Spleen (tissue), 11 donors: ENCODE measurements at regions not wholly inside any gene's neighbourhood (a gene's known extent, or its start where the extent isn't known, plus 50 kb on each side); places are given as distances from the start of the nearest gene placed in this dataset.
A peak's percentile ranks its signal among the peaks of the same experiment; 100 is the strongest.

Experiments used
- DNase-seq: peaks from one replicate; pipeline ENCODE4 v3.0.0-alpha.2; 2020
- H3K27ac ChIP-seq, 8 donors: fragments of 200-600 bp; sonication (generic) in 7 of 8; 1 replicate in 4 of 8; 2 replicates in 4 of 8; pipeline versions ENCODE4 v1.5.0 to v1.8.0; 2016 to 2021; ENCODE audit warnings: inconsistent platforms in 4 of 8, mild to moderate bottlenecking in 4 of 8, moderate library complexity in 1 of 8
- H3K27me3 ChIP-seq, 7 donors: fragments of 200-600 bp; sonication (generic) in 6 of 7; replicated peaks in 1 of 7; 1 replicate in 4 of 7; 2 replicates in 3 of 7; pipeline versions ENCODE4 v1.5.0 to v1.8.0; 2016 to 2021; ENCODE audit warnings: inconsistent platforms in 3 of 7, mild to moderate bottlenecking in 1 of 7
- H3K36me3 ChIP-seq, 6 donors: fragments of 200-600 bp; sonication (generic) in 5 of 6; 1 replicate in 4 of 6; 2 replicates in 2 of 6; pipeline versions ENCODE4 v1.5.0 to v1.8.0; 2016 to 2021; ENCODE audit warnings: inconsistent platforms in 2 of 6
- H3K4me1 ChIP-seq, 6 donors: fragments of 200-600 bp; sonication (generic) in 5 of 6; 1 replicate in 3 of 6; 2 replicates in 3 of 6; pipeline versions ENCODE4 v1.5.0 to v1.8.0; 2016 to 2021; ENCODE audit warnings: inconsistent platforms in 3 of 6
- H3K4me3 ChIP-seq, 8 donors: fragments of 200-600 bp; sonication (generic) in 7 of 8; 1 replicate in 4 of 8; 2 replicates in 4 of 8; pipeline versions ENCODE4 v1.5.0 to v1.8.0; 2016 to 2021; ENCODE audit warnings: inconsistent platforms in 4 of 8, mild to moderate bottlenecking in 4 of 8, moderate library complexity in 2 of 8
- H3K9me3 ChIP-seq, 8 donors: fragments of 200-600 bp; sonication (generic) in 7 of 8; 1 replicate in 4 of 8; 2 replicates in 4 of 8; pipeline versions ENCODE4 v1.5.0 to v1.8.0; 2016 to 2021; ENCODE audit warnings: inconsistent platforms in 4 of 8
- POLR2A ChIP-seq, 3 donors: fragments of 450-650 bp; IDR thresholded peaks; one replicate each; pipeline ENCODE4 v1.5.1; 2017; ENCODE audit warnings: antibody characterized with exemption in 3 of 3, mild to moderate bottlenecking in 1 of 3
- POLR2AphosphoS5 ChIP-seq, 3 donors: sonication (generic); formaldehyde crosslinking; IDR thresholded peaks; one replicate each; pipeline ENCODE4 v1.5.1; 2017; ENCODE audit warnings: antibody characterized with exemption in 3 of 3
- WGBS, 5 donors: extraction: QIAGEN DNeasy Blood & Tissue Kit in 3 of 5; methylation state at CpG; one replicate each; pipeline versions ENCODE4 v1.1.5 to v1.1.7; 2013 to 2018; 5-methylcytosine and 5-hydroxymethylcytosine counted together
- intact Hi-C: fragments of 100-400 bp; cut with DNase I; formaldehyde crosslinking; loops from one replicate; pipeline ENCODE4 v1.15.0; 2023; ENCODE audit warnings: low total_unique reads
- TF ChIP-seq, protein P1 (sequence below), 11 experiments: fragments of 200-600 bp in 7 of 11; fragments of 450-650 bp in 4 of 11; sonication (generic) in 4 of 11; IDR thresholded peaks in 8 of 11; conservative IDR thresholded peaks in 3 of 11; 1 replicate in 7 of 11; 2 replicates in 4 of 11; pipeline versions ENCODE4 v1.4.0 to v1.8.0; 2016 to 2021; ENCODE audit warnings: antibody characterized with exemption in 11 of 11, inconsistent platforms in 4 of 11, mild to moderate bottlenecking in 1 of 11
- donor health status: healthy with polysubstance abuse.
- donor health status: DM: no; HTN: no; CAD: no; lungs with moderate emphysema.
- donor health status: DM: no; HTN: no; CAD: no.
- donor health status: Bipolar disorder and iron deficiency.
- donor health status: healthy.
- donor health status: DM: no; HTN: no; CAD: no.
- donor health status: DM: yes; HTN: yes; CAD: no.

- WGBS, 5 donors, result 84 to 96% (median 84%) methylated on average over 3 to 5 of the region's 5 CpGs
- Histone ChIP-seq H3K27me3 (peaks cover 0 to 4% (median 0%) of the 10 kb centered on the region in 7 donors), H3K4me1 (peaks cover 0 to 6% (median 0%) of the 10 kb centered on the region in 6 donors), H3K4me3 (no peak overlapping the region), H3K36me3 (no peaks in the 10 kb centered on the region), H3K9me3 (no peaks in the 10 kb centered on the region), H3K27ac (no peak overlapping the region)
- DNase-seq, result no peak
- intact Hi-C loops, result no loop called here
- TF ChIP-seq POLR2AphosphoS5 (IDR thresholded peaks at IDR 0.05) (no peak), POLR2A (IDR thresholded peaks at IDR 0.05) (no peak)
- TF ChIP-seq, protein P1, sequence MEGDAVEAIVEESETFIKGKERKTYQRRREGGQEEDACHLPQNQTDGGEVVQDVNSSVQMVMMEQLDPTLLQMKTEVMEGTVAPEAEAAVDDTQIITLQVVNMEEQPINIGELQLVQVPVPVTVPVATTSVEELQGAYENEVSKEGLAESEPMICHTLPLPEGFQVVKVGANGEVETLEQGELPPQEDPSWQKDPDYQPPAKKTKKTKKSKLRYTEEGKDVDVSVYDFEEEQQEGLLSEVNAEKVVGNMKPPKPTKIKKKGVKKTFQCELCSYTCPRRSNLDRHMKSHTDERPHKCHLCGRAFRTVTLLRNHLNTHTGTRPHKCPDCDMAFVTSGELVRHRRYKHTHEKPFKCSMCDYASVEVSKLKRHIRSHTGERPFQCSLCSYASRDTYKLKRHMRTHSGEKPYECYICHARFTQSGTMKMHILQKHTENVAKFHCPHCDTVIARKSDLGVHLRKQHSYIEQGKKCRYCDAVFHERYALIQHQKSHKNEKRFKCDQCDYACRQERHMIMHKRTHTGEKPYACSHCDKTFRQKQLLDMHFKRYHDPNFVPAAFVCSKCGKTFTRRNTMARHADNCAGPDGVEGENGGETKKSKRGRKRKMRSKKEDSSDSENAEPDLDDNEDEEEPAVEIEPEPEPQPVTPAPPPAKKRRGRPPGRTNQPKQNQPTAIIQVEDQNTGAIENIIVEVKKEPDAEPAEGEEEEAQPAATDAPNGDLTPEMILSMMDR (IDR thresholded peaks at IDR 0.05 in 8 of 11, conservative IDR thresholded peaks at IDR 0.05 in 3 of 11), result no peak
Observed at GRCh38 chr5:135117590-135117989, 83.6 kb upstream of the PITX1 start.

GRCh38 chr5:135116160-135116561 lies 82.1 kb upstream of the PITX1 start:
- H3K27ac ChIP-seq, result peak overlapping the region in 1 of 8 donors; percentile 30
- no peaks in the 10 kb centered on the region for H3K36me3 ChIP-seq
- intact Hi-C loops, result no loop called here
- DNase-seq, result no peak
- H3K4me3 ChIP-seq, result no peak overlapping the region
- H3K9me3 ChIP-seq, result no peaks in the 10 kb centered on the region
- peaks cover 0 to 6% (median 0%) of the 10 kb centered on the region in 6 donors for H3K4me1 ChIP-seq
- TF ChIP-seq POLR2A (IDR thresholded peaks at IDR 0.05) (no peak), POLR2AphosphoS5 (IDR thresholded peaks at IDR 0.05) (no peak)
- TF ChIP-seq, protein P1 (IDR thresholded peaks at IDR 0.05 in 8 of 11, conservative IDR thresholded peaks at IDR 0.05 in 3 of 11), result no peak
- 77 to 91% (median 80%) methylated on average over 6 of the region's 6 CpGs for WGBS, 5 donors
- peaks cover 0 to 13% (median 0%) of the 10 kb centered on the region in 7 donors for H3K27me3 ChIP-seq

GRCh38 chr5:135115591-135115990 lies 81.6 kb upstream of the PITX1 start:
- H3K9me3 ChIP-seq, result no peaks in the 10 kb centered on the region
- 67 to 84% (median 75%) methylated on average over 6 of the region's 6 CpGs for WGBS, 5 donors
- intact Hi-C loops, result no loop called here
- DNase-seq, result no peak
- peaks cover 0 to 15% (median 0%) of the 10 kb centered on the region in 7 donors for H3K27me3 ChIP-seq
- H3K36me3 ChIP-seq, result no peaks in the 10 kb centered on the region
- peak overlapping the region in 1 of 8 donors; percentile 30 for H3K27ac ChIP-seq
- no peak for TF ChIP-seq POLR2AphosphoS5 (IDR thresholded peaks at IDR 0.05)
- TF ChIP-seq, protein P1 (IDR thresholded peaks at IDR 0.05 in 8 of 11, conservative IDR thresholded peaks at IDR 0.05 in 3 of 11), result no peak
- no peak for TF ChIP-seq POLR2A (IDR thresholded peaks at IDR 0.05)
- no peak overlapping the region for H3K4me3 ChIP-seq
- H3K4me1 ChIP-seq, result peaks cover 0 to 6% (median 0%) of the 10 kb centered on the region in 6 donors

DNA sequence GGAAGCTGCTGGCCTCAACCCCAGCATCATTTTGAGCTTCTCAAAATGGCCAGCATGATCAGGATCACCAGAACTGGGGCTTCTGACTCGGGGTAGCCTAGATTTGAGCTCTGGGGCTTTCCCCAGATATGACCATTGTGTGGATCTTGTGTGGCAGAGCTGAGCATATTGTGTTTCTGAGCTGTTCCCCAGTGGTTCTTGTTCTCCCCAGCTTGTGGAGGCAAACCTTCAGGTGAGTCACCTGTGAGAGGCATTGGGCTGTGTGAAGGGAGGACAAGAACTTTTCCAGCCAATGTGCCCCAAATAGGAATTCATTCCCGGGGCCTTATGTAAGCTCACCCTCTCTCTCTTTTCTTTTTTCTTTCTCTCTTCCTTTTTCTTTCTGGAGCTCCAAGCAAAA lies 80.7 kb upstream of the PITX1 start:
- Histone ChIP-seq H3K27me3 (peaks cover 0 to 15% (median 0%) of the 10 kb centered on the region in 7 donors), H3K9me3 (no peaks in the 10 kb centered on the region), H3K4me1 (peaks cover 0 to 6% (median 0%) of the 10 kb centered on the region in 6 donors), H3K4me3 (no peak overlapping the region), H3K27ac (no peak overlapping the region), H3K36me3 (no peaks in the 10 kb centered on the region)
- 73 to 97% (median 80%) methylated on average over 2 of the region's 2 CpGs for WGBS, 5 donors
- intact Hi-C loops, result no loop called here
- TF ChIP-seq, protein P1 (IDR thresholded peaks at IDR 0.05 in 8 of 11, conservative IDR thresholded peaks at IDR 0.05 in 3 of 11), result no peak
- no peak for TF ChIP-seq POLR2A (IDR thresholded peaks at IDR 0.05)
- DNase-seq, result peak; percentile 49
